HUES48 (cell line): ENCODE measurements at regions not wholly inside any gene's neighbourhood (a gene's known extent, or its start where the extent isn't known, plus 50 kb on each side); places are given as distances from the start of the nearest gene placed in this dataset.
A peak's percentile ranks its signal among the peaks of the same experiment; 100 is the strongest.

Experiments used
- H3K27ac ChIP-seq: one replicate; pipeline ENCODE4 v1.7.0; 2013; ENCODE audit warnings: low read depth, low read length, inconsistent platforms
- H3K27me3 ChIP-seq: 2 replicates; pipeline ENCODE4 v1.6.1; 2013; ENCODE audit warnings: mild to moderate bottlenecking, low read length; ENCODE audit not compliant: control insufficient read depth, insufficient read depth
- H3K36me3 ChIP-seq: 2 replicates; pipeline ENCODE4 v1.6.1; 2013; ENCODE audit warnings: low read length; ENCODE audit not compliant: control insufficient read depth, insufficient read depth
- H3K4me1 ChIP-seq: 2 replicates; pipeline ENCODE4 v1.6.1; 2013; ENCODE audit warnings: mild to moderate bottlenecking, low read length; ENCODE audit not compliant: control insufficient read depth, insufficient read depth
- H3K4me3 ChIP-seq: 2 replicates; pipeline ENCODE4 v1.5.1; 2013; ENCODE audit warnings: mild to moderate bottlenecking, low read depth, low read length
- H3K9ac ChIP-seq: 2 replicates; pipeline ENCODE4 v1.6.1; 2013; ENCODE audit warnings: mild to moderate bottlenecking, low read depth, low read length, moderate library complexity
- H3K9me3 ChIP-seq: 2 replicates; pipeline ENCODE4 v1.6.1; 2013; ENCODE audit warnings: low read length; ENCODE audit not compliant: control insufficient read depth, insufficient read depth

DNA sequence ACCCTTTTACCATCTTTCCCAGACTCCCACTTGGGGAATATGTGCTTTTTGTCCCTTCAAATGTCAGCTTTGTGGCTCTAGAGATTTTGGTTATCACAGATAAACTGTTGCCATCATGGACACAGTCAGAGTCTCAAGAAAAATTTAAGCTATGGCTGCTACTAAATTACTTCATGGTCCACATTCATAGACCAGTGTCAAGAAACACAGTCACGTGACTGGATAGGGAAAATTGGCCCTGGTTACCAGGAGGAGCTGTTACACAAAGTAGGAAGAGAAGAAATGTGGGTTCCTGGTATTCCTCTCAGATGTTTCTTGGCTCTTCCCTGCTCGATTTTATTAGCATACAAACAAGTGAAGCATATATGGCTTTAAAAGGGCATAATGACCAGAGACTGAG is 348.9 kb downstream of the NDFIP2 start:
- Histone ChIP-seq H3K4me3 (no peak overlapping the region), H3K27ac (no peak overlapping the region), H3K4me1 (no peaks in the 10 kb centered on the region), H3K9me3 (no peaks in the 10 kb centered on the region), H3K9ac (no peak overlapping the region), H3K36me3 (no peaks in the 10 kb centered on the region), H3K27me3 (no peaks in the 10 kb centered on the region)

DNA sequence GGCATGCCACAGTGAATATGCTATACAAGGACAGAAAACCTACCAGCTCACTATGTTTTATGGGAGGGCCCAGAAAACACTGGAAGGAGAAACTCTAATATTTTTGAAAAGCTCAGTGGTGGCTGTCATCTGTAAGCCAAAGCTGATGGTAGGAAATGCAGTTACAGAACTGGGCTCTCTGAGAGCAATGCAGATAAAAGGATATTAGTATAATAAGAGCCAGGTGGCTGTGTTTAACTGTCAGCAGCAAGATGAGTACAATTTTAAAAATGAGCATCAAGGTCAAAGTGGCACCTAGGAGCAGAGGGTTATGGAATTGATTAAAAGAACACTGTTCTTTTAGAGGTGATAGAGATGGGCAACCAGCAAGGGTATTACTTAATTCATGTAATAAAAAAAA is 345.0 kb downstream of the NDFIP2 start:
- H3K9me3 ChIP-seq = 0 out of 2 replicates have a peak, but pooled peaks cover 7% of the 10 kb centered on the region
- H3K36me3 ChIP-seq = no peaks in the 10 kb centered on the region
- H3K27ac ChIP-seq = no peak overlapping the region
- H3K27me3 ChIP-seq = no peaks in the 10 kb centered on the region
- no peaks in the 10 kb centered on the region for H3K4me1 ChIP-seq
- no peak overlapping the region for H3K4me3 ChIP-seq
- no peak overlapping the region for H3K9ac ChIP-seq

DNA sequence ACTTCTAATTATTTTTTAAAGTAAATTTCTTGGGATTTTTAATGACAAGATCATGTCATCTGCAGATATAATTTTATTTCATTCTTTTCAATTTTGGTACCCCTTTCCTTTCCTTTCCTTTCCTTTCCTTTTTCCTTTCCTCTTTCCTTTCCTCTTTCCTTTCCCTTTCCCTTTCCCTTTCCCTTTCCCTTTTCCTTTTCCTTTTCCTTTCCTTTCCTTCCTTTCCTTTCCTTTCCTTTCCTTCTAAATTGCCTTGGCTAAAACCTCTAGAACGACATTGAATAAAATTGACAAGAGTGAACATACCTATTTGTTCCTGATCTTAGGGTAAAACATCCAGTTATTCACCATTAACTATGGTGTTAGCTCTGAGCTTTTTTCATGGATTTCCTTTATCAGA is 334.1 kb downstream of the NDFIP2 start:
- Histone ChIP-seq H3K36me3 (no peaks in the 10 kb centered on the region), H3K27ac (no peak overlapping the region), H3K4me1 (peaks cover 17% of the 10 kb centered on the region), H3K4me3 (no peak overlapping the region), H3K9me3 (no peaks in the 10 kb centered on the region), H3K27me3 (no peaks in the 10 kb centered on the region), H3K9ac (no peak overlapping the region)

DNA sequence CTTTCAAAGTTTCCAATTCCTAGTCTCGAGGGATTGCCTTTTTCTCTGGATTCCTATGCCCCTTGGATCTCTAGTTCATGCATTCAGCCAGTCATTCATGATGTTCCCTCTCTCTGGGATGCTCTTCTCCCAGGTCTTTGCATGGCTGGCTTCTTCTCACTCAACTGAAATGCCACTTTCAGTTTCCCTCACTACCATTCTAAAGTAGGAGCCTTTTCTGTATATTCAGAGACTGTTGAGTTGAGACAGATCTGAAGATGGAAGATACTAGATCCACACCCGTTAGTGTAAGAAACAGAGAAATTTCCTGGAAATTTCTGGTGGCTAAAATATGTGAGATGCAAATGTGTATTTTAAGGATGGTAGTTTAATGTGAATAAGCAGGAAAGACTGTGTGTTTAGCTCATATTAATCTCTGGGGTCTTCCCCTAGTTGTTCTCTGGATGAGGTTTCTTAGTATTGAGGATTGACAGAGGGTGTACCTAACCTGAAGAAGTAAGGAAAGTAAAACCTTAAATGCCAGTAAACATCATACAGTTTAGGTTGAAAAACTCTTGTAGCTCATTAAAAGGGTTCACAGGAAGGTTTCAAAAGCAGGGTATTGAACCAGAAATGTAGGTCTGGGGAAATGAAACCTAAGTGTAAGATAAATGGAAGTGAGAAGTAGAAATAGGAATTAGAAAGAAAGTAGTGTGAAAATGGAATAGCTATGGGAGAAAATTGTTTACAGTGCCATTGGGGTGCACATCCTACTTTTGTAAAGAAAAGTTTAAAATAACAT is 331.3 kb downstream of the NDFIP2 start:
- Histone ChIP-seq H3K27me3 (no peaks in the 10 kb centered on the region), H3K36me3 (no peaks in the 10 kb centered on the region), H3K4me1 (peaks cover 22% of the 10 kb centered on the region), H3K27ac (no peak overlapping the region), H3K4me3 (no peak overlapping the region), H3K9ac (no peak overlapping the region), H3K9me3 (no peaks in the 10 kb centered on the region)

DNA sequence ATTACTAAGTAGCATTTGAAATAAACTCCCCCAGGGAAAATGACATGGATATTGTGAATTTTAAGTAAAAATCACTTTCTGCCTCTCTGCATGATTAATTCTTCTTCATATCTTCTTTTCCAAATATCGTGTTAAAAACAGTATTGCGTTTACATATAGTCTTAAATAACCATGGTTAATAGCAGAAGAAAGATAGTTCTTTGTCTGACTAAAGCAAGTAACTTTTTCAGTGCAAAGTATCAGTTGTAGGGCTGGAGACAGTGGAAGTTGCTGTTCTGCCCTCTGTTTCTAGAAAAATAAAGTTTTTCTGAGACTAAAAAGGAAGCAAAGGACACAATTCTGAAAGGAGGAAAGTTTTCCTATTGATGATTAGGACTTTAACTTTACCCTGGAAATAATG is 330.2 kb downstream of the NDFIP2 start:
- Histone ChIP-seq H3K27me3 (no peaks in the 10 kb centered on the region), H3K4me3 (no peak overlapping the region; the same call in 1 of the 2 replicates), H3K9ac (no peak overlapping the region), H3K27ac (no peak overlapping the region), H3K9me3 (no peaks in the 10 kb centered on the region), H3K36me3 (no peaks in the 10 kb centered on the region), H3K4me1 (peaks cover 29% of the 10 kb centered on the region)

DNA sequence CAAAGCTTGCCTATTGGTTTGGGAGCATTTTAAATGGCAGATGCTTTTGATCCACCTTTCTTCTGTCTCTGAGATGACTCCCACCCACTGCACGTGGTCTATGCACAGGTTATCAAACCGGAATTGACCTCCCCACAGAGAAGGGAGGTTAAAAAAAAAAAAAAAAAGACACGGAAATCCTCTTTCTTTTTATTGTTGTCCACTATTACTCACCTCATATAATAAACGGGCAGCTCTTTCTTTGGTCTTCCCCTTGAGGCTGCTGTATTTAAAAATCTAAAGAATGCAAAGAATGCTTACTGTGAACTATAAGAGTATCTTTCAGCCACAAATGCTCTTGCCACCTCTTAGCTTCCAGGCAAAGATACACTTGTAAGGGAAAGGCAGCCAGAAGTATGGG is 329.7 kb downstream of the NDFIP2 start:
- H3K9ac ChIP-seq = no peak overlapping the region
- no peak overlapping the region; the same call in 1 of the 2 replicates for H3K4me3 ChIP-seq
- no peaks in the 10 kb centered on the region for H3K9me3 ChIP-seq
- peaks cover 34% of the 10 kb centered on the region for H3K4me1 ChIP-seq
- H3K36me3 ChIP-seq = no peaks in the 10 kb centered on the region
- H3K27me3 ChIP-seq = no peaks in the 10 kb centered on the region
- peak overlapping the region; percentile 2 for H3K27ac ChIP-seq

DNA sequence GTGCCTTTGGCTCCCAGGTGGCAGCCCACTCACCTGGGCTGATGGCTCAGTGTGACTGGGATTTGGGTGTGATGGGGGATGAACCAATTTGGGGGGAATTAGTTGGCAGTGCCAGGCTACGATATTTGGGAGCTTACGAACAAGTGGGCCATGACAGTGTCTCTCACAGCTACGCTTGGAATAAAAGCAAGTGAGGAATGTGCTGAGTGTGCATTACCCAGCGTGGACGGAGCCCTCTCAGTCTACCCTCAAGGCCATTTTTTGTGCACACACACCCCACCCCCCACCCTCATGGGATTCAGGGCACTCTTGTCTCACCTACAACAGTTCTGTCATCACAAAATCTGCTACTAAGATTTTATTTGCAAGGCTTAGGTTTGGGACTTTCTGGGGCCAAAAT is 329.1 kb downstream of the NDFIP2 start:
- H3K4me1 ChIP-seq = peaks cover 41% of the 10 kb centered on the region
- H3K4me3 ChIP-seq = no peak overlapping the region
- no peak overlapping the region for H3K9ac ChIP-seq
- H3K27me3 ChIP-seq = no peaks in the 10 kb centered on the region
- H3K9me3 ChIP-seq = no peaks in the 10 kb centered on the region
- H3K27ac ChIP-seq = peak overlapping the region; percentile 2
- H3K36me3 ChIP-seq = no peaks in the 10 kb centered on the region

DNA sequence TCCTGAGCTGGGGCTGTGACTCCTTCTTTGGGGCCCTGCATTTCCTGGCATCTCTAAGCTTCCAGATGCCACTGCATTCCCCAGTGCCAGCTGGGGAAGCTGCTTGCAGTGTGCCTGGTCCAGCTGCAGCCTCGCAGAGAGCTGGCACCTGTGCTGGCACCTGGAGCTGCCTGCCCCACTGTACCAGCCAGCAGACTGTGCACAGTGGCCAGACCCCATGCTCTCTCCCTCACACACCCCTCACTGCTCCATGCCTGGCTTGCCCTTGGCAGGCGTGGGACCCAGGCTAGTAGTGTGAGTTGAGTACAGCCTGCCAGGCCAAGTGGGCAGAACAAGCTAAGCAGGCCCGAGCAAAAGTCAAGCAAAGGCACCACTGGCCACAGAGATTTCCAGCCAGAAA is 327.5 kb downstream of the NDFIP2 start:
- H3K9ac ChIP-seq = no peak overlapping the region
- no peaks in the 10 kb centered on the region for H3K9me3 ChIP-seq
- H3K27me3 ChIP-seq = no peaks in the 10 kb centered on the region
- no peaks in the 10 kb centered on the region for H3K36me3 ChIP-seq
- peaks cover 51% of the 10 kb centered on the region for H3K4me1 ChIP-seq
- H3K27ac ChIP-seq = no peak overlapping the region
- H3K4me3 ChIP-seq = no peak overlapping the region

DNA sequence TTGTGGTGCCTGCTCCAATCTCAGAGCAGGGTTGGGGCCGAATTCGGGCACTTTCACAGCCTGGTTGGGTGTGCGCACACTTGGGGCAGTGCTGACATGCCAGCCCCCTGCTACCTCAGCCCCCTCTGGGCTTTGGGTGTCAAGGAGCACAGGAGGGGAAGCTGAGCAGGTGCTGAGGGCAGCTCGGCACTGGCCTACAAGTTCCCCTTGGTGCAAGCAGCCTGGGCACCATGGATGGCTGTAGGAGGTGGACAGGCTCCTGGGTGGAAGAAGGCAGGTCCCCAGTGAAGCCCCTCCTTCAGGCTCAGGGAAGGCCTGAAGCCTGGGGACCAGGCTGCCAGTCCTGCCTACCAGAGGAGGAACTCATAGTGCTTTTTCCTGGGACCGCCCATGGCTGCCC is 326.6 kb downstream of the NDFIP2 start:
- H3K36me3 ChIP-seq = no peaks in the 10 kb centered on the region
- H3K4me1 ChIP-seq = peaks cover 51% of the 10 kb centered on the region
- no peak overlapping the region for H3K9ac ChIP-seq
- no peaks in the 10 kb centered on the region for H3K9me3 ChIP-seq
- no peak overlapping the region for H3K4me3 ChIP-seq
- H3K27ac ChIP-seq = no peak overlapping the region
- no peaks in the 10 kb centered on the region for H3K27me3 ChIP-seq

DNA sequence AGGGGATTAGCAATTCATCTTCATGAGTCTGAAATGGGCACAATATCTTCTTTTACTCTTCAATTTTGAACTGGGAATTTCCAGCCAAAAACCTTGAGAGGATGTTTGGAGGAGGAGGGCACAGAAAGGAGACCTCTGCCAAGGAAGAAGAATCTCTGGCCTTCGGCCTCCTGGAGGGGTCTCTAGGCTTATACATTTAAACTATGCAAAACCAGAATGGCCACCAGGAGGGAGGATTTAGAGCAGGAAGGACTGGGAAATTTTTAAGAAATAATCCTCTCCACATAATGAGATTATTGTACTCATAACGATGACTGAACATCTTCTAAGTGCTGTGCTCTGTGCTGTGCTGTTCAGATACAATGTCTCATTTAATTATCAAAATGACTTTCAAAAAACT is 325.9 kb downstream of the NDFIP2 start:
- Histone ChIP-seq H3K4me1 (peaks cover 51% of the 10 kb centered on the region), H3K9me3 (no peaks in the 10 kb centered on the region), H3K4me3 (no peak overlapping the region), H3K27ac (peak overlapping the region; percentile 14), H3K9ac (no peak overlapping the region), H3K27me3 (no peaks in the 10 kb centered on the region), H3K36me3 (no peaks in the 10 kb centered on the region)

DNA sequence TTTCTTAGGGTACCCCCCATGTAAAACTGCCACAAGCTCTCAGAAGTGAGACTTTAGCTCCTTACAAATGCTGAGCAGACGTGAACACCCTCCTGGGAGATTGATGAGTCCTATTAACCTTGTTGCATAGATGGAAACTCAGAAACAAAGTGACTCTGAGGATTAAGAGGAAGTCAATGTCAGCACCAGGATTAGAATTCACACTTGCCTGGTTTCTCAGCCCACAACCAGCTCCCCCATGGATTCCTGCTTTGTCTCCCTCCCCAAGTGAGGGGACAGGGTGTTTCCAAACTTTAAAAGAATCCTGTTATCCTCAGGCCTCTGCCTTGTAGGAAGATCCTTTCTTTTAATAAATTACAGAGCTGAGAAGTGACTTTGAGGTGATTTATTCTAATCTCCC is 324.4 kb downstream of the NDFIP2 start:
- Histone ChIP-seq H3K36me3 (no peaks in the 10 kb centered on the region), H3K4me3 (no peak overlapping the region), H3K27ac (peak overlapping the region; percentile 90), H3K27me3 (no peaks in the 10 kb centered on the region), H3K9ac (no peak overlapping the region), H3K9me3 (no peaks in the 10 kb centered on the region), H3K4me1 (peaks cover 37% of the 10 kb centered on the region)
